GM18499 (cell line): ENCODE measurements at regions not wholly inside any gene's neighbourhood (a gene's known extent, or its start where the extent isn't known, plus 50 kb on each side); places are given as distances from the start of the nearest gene placed in this dataset.
"Not testable (repeated sequence)": the region's sequence is repeated elsewhere in the genome, so short reads cannot be mapped to it uniquely, and the experiment has no call there.

ENCODE experiments used
- ATAC-seq: cut with Tn5 transposase; IDR thresholded peaks from one replicate; pipeline ENCODE4 v1.9.1; 2021; ENCODE audit warnings: moderate number of reproducible peaks; ENCODE audit not compliant: insufficient read depth, unreplicated experiment

- ATAC-seq = no peak
These were observed 155.8 kb downstream of the URI1 start for GRCh38 chr19:30097746-30098280.

- no peak for ATAC-seq
These were observed 160.2 kb downstream of the URI1 start for GRCh38 chr19:30102239-30102638.

GRCh38 chr19:30102666-30103065 lies 160.6 kb downstream of the URI1 start:
- ATAC-seq = no peak

GRCh38 chr19:30103981-30104380 lies 161.9 kb downstream of the URI1 start:
- no peak for ATAC-seq

- ATAC-seq = no peak
These were observed 163.3 kb downstream of the URI1 start for GRCh38 chr19:30105316-30105715.

GRCh38 chr19:30105727-30106126 lies 163.7 kb downstream of the URI1 start:
- ATAC-seq = no peak

GRCh38 chr19:30106417-30107095 lies 164.5 kb downstream of the URI1 start:
- ATAC-seq = no peak

GRCh38 chr19:30107251-30107650 lies 165.2 kb downstream of the URI1 start:
- no peak for ATAC-seq

GRCh38 chr19:30109565-30109964 lies 167.5 kb downstream of the URI1 start:
- ATAC-seq = no peak

GRCh38 chr19:30111021-30111855 lies 169.2 kb downstream of the URI1 start:
- ATAC-seq = no peak

- no peak for ATAC-seq
These were observed 170.1 kb downstream of the URI1 start for GRCh38 chr19:30112171-30112570.

GRCh38 chr19:30112666-30113065 lies 170.6 kb downstream of the URI1 start:
- no peak for ATAC-seq

- no peak for ATAC-seq
These were observed 171.1 kb downstream of the URI1 start for GRCh38 chr19:30113186-30113585.

- ATAC-seq = not testable (repeated sequence)
These were observed 172.1 kb downstream of the URI1 start for GRCh38 chr19:30114095-30114494.

- no peak for ATAC-seq
These were observed 173.9 kb downstream of the URI1 start for GRCh38 chr19:30115947-30116346.

GRCh38 chr19:30116530-30116929 lies 174.5 kb downstream of the URI1 start:
- no peak for ATAC-seq

GRCh38 chr19:30116984-30117555 lies 175.0 kb downstream of the URI1 start:
- ATAC-seq = no peak

GRCh38 chr19:30117636-30118145 lies 175.7 kb downstream of the URI1 start:
- no peak for ATAC-seq

- ATAC-seq = no peak
These were observed 176.2 kb downstream of the URI1 start for GRCh38 chr19:30118221-30118620.

GRCh38 chr19:30118760-30119159 lies 176.7 kb downstream of the URI1 start:
- ATAC-seq = no peak
